K562 (cell line): ENCODE measurements at regions not wholly inside any gene's neighbourhood (a gene's known extent, or its start where the extent isn't known, plus 50 kb on each side); places are given as distances from the start of the nearest gene placed in this dataset.

Experiments
- BRD4 ChIP-seq: fragments of 200-600 bp; sonication (generic); IDR thresholded peaks from 2 replicates; pipeline ENCODE4 v1.6.1; 2017; ENCODE audit warnings: inconsistent platforms
- CC2D1A ChIP-seq: fragments of 450-650 bp; IDR thresholded peaks from 2 replicates; pipeline ENCODE4 v1.6.1; 2017; ENCODE audit warnings: mild to moderate bottlenecking
- DNMT1 ChIP-seq: fragments of 450-650 bp; IDR thresholded peaks from 2 replicates; pipeline ENCODE4 v1.6.1; 2016; ENCODE audit warnings: antibody characterized with exemption, mild to moderate bottlenecking
- HDAC1 ChIP-seq, 2 experiments: fragments of 450-650 bp; IDR thresholded peaks; 2 replicates each; pipeline ENCODE4 v1.6.1; 2016 to 2017; ENCODE audit warnings: inconsistent platforms in 1 of 2, mild to moderate bottlenecking in 1 of 2, moderate library complexity in 1 of 2
- KAT2B ChIP-seq: IDR thresholded peaks from one replicate; pipeline ENCODE4 v1.6.1; 2012; ENCODE audit warnings: low read depth, mild to moderate bottlenecking, control low read depth, inconsistent platforms, low read length, moderate library complexity
- POLR2A ChIP-seq: fragments of 450-650 bp; conservative IDR thresholded peaks from 2 replicates; pipeline ENCODE4 v1.6.1; 2016
- SRF ChIP-seq, 2 experiments: fragments of 250-450, 450-650 bp in 1 of 2; sonication (Bioruptor Pico) in 1 of 2; sonication (generic) in 1 of 2; formaldehyde crosslinking; IDR thresholded peaks; 2 replicates each; pipeline versions ENCODE4 v1.5.0 to v1.5.1; 2020 to 2022; ENCODE audit warnings: mild to moderate bottlenecking in 1 of 2, missing genetic modification reagents in 1 of 2
- ZNF146 ChIP-seq: IDR thresholded peaks from one replicate; pipeline ENCODE4 v1.6.1; 2018; ENCODE audit warnings: missing compliant biosample characterization; ENCODE audit not compliant: unreplicated experiment
- ZNF766 ChIP-seq: fragments of 200-800 bp; sonication (Bioruptor generic); conservative IDR thresholded peaks from 2 replicates; pipeline ENCODE4 v1.6.1; 2016; ENCODE audit warnings: missing genetic modification characterization, missing compliant biosample characterization
- TF ChIP-seq, protein P1 (sequence below): sonication (generic); formaldehyde crosslinking; IDR thresholded peaks from 2 replicates; pipeline ENCODE4 v1.8.1; 2023; ENCODE audit warnings: mild to moderate bottlenecking, missing genetic modification reagents

DNA sequence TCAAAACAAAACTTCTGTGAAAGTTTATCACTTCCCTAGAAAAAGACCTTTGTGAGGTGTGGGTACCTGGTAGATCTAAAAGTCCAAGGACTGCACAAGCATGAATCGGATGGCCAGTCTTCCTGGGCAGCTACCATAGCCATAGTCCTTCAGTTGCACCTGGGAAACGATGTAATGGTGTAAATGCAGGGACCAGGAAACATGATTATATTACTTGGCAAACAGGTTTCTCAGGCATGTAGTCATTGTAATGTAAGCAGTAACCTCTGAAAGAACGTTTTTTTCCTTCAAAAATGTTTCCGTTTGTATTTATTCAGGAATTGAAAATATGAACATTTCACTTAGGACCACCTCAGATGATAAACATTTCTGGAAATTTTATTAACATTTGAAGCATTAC, 433.4 kb downstream of the DTWD2 start:
- TF ChIP-seq POLR2A (no peak), DNMT1 (no peak), KAT2B (no peak), HDAC1 (IDR thresholded peaks at IDR 0.05) (no peak), ZNF146 (CRISPR knock-in tag) (no peak), BRD4 (no peak), ZNF766 (no peak), CC2D1A (no peak), SRF (CRISPR knock-in tag; IDR thresholded peaks at IDR 0.05) (no peak)
- TF ChIP-seq, protein P1, sequence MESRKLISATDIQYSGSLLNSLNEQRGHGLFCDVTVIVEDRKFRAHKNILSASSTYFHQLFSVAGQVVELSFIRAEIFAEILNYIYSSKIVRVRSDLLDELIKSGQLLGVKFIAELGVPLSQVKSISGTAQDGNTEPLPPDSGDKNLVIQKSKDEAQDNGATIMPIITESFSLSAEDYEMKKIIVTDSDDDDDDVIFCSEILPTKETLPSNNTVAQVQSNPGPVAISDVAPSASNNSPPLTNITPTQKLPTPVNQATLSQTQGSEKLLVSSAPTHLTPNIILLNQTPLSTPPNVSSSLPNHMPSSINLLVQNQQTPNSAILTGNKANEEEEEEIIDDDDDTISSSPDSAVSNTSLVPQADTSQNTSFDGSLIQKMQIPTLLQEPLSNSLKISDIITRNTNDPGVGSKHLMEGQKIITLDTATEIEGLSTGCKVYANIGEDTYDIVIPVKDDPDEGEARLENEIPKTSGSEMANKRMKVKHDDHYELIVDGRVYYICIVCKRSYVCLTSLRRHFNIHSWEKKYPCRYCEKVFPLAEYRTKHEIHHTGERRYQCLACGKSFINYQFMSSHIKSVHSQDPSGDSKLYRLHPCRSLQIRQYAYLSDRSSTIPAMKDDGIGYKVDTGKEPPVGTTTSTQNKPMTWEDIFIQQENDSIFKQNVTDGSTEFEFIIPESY, result no peak
